ENCODE measurements at regions not wholly inside any gene's neighbourhood (a gene's known extent, or its start where the extent isn't known, plus 50 kb on each side); places are given as distances from the start of the nearest gene placed in this dataset.

GRCh38 chr19:22545751-22546150, 88.4 kb upstream of the ZNF492 start:
- DNase-seq = peak; percentile 85
- no peaks in the 10 kb centered on the region for H3K79me2 ChIP-seq (ENCODE audit: low read length)
- H3K27me3 ChIP-seq (ENCODE audit: low read length) = no peaks in the 10 kb centered on the region

GRCh38 chr19:22533761-22534160, 100.4 kb upstream of the ZNF492 start:
- H3K9me2 ChIP-seq (replicated peaks; ENCODE audit: insufficient read depth, low read length) = no peaks in the 10 kb centered on the region
- H3K9ac ChIP-seq (ENCODE audit: low read length) = no peak overlapping the region
- H3K4me1 ChIP-seq (ENCODE audit: low read length) = no peaks in the 10 kb centered on the region
- H4K20me1 ChIP-seq (ENCODE audit: insufficient read depth, low read depth, low read length) = no peaks in the 10 kb centered on the region
- H3K27me3 ChIP-seq (ENCODE audit: low read length) = no peaks in the 10 kb centered on the region
- H3K4me3 ChIP-seq (ENCODE audit: low read length) = no peak overlapping the region
- no peaks in the 10 kb centered on the region for H3K79me2 ChIP-seq (ENCODE audit: low read length)
- no peak for DNase-seq
- no peak overlapping the region for H3K27ac ChIP-seq (ENCODE audit: low read length)
- H3K9me3 ChIP-seq (ENCODE audit: low read length) = peaks cover 30% of the 10 kb centered on the region
- H3K36me3 ChIP-seq (ENCODE audit: insufficient read depth, low read length) = no peaks in the 10 kb centered on the region
- no peak overlapping the region for H3K4me2 ChIP-seq (ENCODE audit: low read depth, low read length, poor library complexity, severe bottlenecking)
- H2AFZ ChIP-seq (ENCODE audit: low read length) = no peak overlapping the region

More at GRCh38 chr19:22545751-22546150, 88.4 kb upstream of the ZNF492 start:
- Histone ChIP-seq H3K4me2 (ENCODE audit: low read depth, low read length, poor library complexity, severe bottlenecking) (no peak overlapping the region), H3K36me3 (ENCODE audit: insufficient read depth, low read length) (no peaks in the 10 kb centered on the region), H3K9me2 (replicated peaks; ENCODE audit: insufficient read depth, low read length) (no peaks in the 10 kb centered on the region), H3K4me1 (ENCODE audit: low read length) (no peaks in the 10 kb centered on the region), H4K20me1 (ENCODE audit: insufficient read depth, low read depth, low read length) (no peaks in the 10 kb centered on the region), H3K9me3 (ENCODE audit: low read length) (peaks cover 30% of the 10 kb centered on the region), H3K4me3 (ENCODE audit: low read length) (no peak overlapping the region), H3K27ac (ENCODE audit: low read length) (no peak overlapping the region), H3K9ac (ENCODE audit: low read length) (no peak overlapping the region), H2AFZ (ENCODE audit: low read length) (no peak overlapping the region)

DNA sequence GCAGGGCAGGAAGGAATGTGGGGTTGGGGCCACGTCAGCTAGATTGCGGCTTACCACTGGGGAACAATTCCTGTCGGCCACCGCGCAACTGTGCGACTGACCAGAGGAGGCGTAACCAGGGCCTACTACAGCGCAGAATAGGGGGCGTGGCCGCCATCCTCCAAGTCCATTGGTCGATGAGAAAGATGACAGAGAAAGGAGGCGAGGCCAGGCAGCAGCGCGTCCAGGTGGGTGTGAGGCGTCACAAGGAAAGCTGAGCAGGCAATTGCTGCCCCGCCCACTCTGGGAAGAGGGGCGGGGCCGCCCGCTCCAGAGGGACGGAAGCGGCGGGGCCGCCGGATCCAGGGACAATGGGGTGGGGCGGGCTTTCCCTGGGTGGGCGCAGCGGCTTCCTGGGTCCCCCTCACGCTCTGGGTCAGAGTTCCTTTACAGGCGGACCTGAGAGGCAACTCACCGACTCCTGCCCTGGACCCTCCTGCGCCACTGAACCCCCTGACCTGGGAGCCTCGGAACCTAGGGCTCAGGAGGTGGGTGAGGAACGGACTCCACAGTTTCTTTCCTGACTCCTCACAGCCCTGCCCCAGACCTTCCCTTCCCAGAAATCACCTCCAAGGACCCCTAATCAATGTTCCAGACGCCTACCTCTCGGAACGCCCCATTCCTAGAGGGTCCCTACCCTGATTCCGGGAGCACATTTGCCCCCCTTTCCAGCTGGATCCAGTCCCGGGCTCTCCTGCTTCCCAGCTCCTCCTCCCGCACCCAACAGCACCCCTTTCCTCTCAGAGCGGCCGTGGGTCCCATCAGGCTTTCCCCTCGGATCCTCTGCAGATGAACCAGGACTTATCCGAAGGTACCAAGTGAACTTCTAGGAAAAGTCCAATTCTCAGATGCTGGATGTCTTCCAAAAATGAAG, 101.5 kb upstream of the ZNF492 start:
- Histone ChIP-seq H3K4me3 (ENCODE audit: low read length) (no peak overlapping the region), H3K9me2 (replicated peaks; ENCODE audit: insufficient read depth, low read length) (no peaks in the 10 kb centered on the region), H3K36me3 (ENCODE audit: insufficient read depth, low read length) (no peaks in the 10 kb centered on the region), H3K9ac (ENCODE audit: low read length) (no peak overlapping the region), H3K4me2 (ENCODE audit: low read depth, low read length, poor library complexity, severe bottlenecking) (no peak overlapping the region), H3K79me2 (ENCODE audit: low read length) (no peaks in the 10 kb centered on the region), H3K9me3 (ENCODE audit: low read length) (peaks cover 29% of the 10 kb centered on the region), H2AFZ (ENCODE audit: low read length) (no peak overlapping the region), H3K27ac (ENCODE audit: low read length) (no peak overlapping the region), H3K4me1 (ENCODE audit: low read length) (no peaks in the 10 kb centered on the region), H4K20me1 (ENCODE audit: insufficient read depth, low read depth, low read length) (no peaks in the 10 kb centered on the region), H3K27me3 (ENCODE audit: low read length) (no peaks in the 10 kb centered on the region)
- DNase-seq = no peak

DNA sequence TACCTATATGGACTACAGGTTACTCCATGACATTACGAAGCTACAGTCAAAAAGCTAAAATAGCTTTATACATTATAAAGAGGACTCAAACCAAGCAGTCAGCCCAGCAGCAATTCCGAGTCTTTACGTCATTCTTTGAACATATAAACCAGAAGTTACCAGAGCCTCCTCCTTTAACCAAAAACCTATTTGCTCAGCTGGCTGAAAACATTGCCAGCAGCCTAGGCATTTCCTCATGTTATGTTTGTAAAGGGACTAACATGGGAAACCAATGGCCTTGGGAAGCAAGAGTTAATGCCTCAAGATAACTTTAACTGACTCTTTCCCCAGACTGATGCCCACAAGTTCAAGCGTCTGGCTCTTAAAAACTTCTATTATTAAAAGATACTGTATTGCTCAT, 104.1 kb upstream of the ZNF492 start:
- Histone ChIP-seq H2AFZ (ENCODE audit: low read length) (no peak overlapping the region), H3K36me3 (ENCODE audit: insufficient read depth, low read length) (no peaks in the 10 kb centered on the region), H3K4me3 (ENCODE audit: low read length) (no peak overlapping the region), H3K9ac (ENCODE audit: low read length) (no peak overlapping the region), H3K27me3 (ENCODE audit: low read length) (no peaks in the 10 kb centered on the region), H3K27ac (ENCODE audit: low read length) (no peak overlapping the region), H3K4me1 (ENCODE audit: low read length) (no peaks in the 10 kb centered on the region), H3K9me2 (replicated peaks; ENCODE audit: insufficient read depth, low read length) (no peaks in the 10 kb centered on the region), H3K4me2 (ENCODE audit: low read depth, low read length, poor library complexity, severe bottlenecking) (no peak overlapping the region), H4K20me1 (ENCODE audit: insufficient read depth, low read depth, low read length) (no peaks in the 10 kb centered on the region), H3K9me3 (ENCODE audit: low read length) (peaks cover 22% of the 10 kb centered on the region), H3K79me2 (ENCODE audit: low read length) (no peaks in the 10 kb centered on the region)
- no peak for DNase-seq

- H3K9ac ChIP-seq (ENCODE audit: low read length) = no peak overlapping the region
- DNase-seq = no peak
- no peak overlapping the region for H3K27ac ChIP-seq (ENCODE audit: low read length)
- H3K4me3 ChIP-seq (ENCODE audit: low read length) = no peak overlapping the region
- H3K4me1 ChIP-seq (ENCODE audit: low read length) = no peaks in the 10 kb centered on the region
- no peak overlapping the region for H3K4me2 ChIP-seq (ENCODE audit: low read depth, low read length, poor library complexity, severe bottlenecking)
- H3K36me3 ChIP-seq (ENCODE audit: insufficient read depth, low read length) = no peaks in the 10 kb centered on the region
- H4K20me1 ChIP-seq (ENCODE audit: insufficient read depth, low read depth, low read length) = no peaks in the 10 kb centered on the region
- H3K79me2 ChIP-seq (ENCODE audit: low read length) = no peaks in the 10 kb centered on the region
- H3K27me3 ChIP-seq (ENCODE audit: low read length) = no peaks in the 10 kb centered on the region
- peaks cover 22% of the 10 kb centered on the region for H3K9me3 ChIP-seq (ENCODE audit: low read length)
- no peaks in the 10 kb centered on the region for H3K9me2 ChIP-seq (replicated peaks; ENCODE audit: insufficient read depth, low read length)
- no peak overlapping the region for H2AFZ ChIP-seq (ENCODE audit: low read length)
These were observed 105.2 kb upstream of the ZNF492 start for GRCh38 chr19:22528956-22529355.

- H4K20me1 ChIP-seq (ENCODE audit: insufficient read depth, low read depth, low read length) = no peaks in the 10 kb centered on the region
- DNase-seq = no peak
- H3K27me3 ChIP-seq (ENCODE audit: low read length) = no peaks in the 10 kb centered on the region
- no peaks in the 10 kb centered on the region for H3K9me2 ChIP-seq (replicated peaks; ENCODE audit: insufficient read depth, low read length)
- H3K9me3 ChIP-seq (ENCODE audit: low read length) = peaks cover 18% of the 10 kb centered on the region
- H3K79me2 ChIP-seq (ENCODE audit: low read length) = no peaks in the 10 kb centered on the region
- no peak overlapping the region for H3K4me3 ChIP-seq (ENCODE audit: low read length)
- H3K9ac ChIP-seq (ENCODE audit: low read length) = no peak overlapping the region
- H3K27ac ChIP-seq (ENCODE audit: low read length) = no peak overlapping the region
- H3K4me1 ChIP-seq (ENCODE audit: low read length) = no peaks in the 10 kb centered on the region
- no peak overlapping the region for H2AFZ ChIP-seq (ENCODE audit: low read length)
- H3K4me2 ChIP-seq (ENCODE audit: low read depth, low read length, poor library complexity, severe bottlenecking) = no peak overlapping the region
- H3K36me3 ChIP-seq (ENCODE audit: insufficient read depth, low read length) = no peaks in the 10 kb centered on the region
These were observed 105.4 kb upstream of the ZNF98 start for GRCh38 chr19:22527554-22527953.

DNA sequence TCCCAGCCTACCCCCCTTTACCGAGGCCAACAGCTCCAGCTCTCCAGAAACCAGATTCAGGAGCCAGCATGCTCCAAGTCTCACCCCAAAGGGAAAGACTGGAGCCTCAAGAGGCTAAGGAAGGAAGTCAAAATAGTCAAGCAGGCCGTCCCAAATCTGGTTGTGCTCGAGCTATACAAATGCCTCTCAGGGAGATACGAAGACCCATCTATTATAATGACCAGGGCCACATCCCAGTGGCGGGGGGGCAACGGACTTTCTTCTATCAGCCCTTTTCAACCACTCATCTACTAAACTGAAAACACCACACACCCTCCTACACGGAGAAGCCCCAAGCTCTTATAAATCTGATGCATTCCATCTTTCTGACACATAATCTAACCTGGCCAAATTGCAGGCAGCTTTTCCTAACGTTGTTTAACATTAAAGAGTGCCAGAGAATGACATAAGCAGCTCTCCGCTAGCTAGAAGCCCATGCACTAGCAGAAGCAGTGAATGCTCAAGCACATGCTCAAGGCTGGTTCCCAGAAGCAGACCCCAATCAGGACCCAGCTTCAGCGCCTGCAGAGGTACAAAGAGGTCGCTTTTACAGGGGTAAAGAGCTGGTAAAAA, 104.6 kb upstream of the ZNF98 start:
- Histone ChIP-seq H3K9ac (ENCODE audit: low read length) (no peak overlapping the region), H3K27ac (ENCODE audit: low read length) (no peak overlapping the region), H3K9me2 (replicated peaks; ENCODE audit: insufficient read depth, low read length) (no peaks in the 10 kb centered on the region), H3K4me1 (ENCODE audit: low read length) (no peaks in the 10 kb centered on the region), H3K4me2 (ENCODE audit: low read depth, low read length, poor library complexity, severe bottlenecking) (no peak overlapping the region), H3K4me3 (ENCODE audit: low read length) (no peak overlapping the region), H3K27me3 (ENCODE audit: low read length) (no peaks in the 10 kb centered on the region), H3K36me3 (ENCODE audit: insufficient read depth, low read length) (no peaks in the 10 kb centered on the region), H4K20me1 (ENCODE audit: insufficient read depth, low read depth, low read length) (no peaks in the 10 kb centered on the region), H3K79me2 (ENCODE audit: low read length) (no peaks in the 10 kb centered on the region), H2AFZ (ENCODE audit: low read length) (no peak overlapping the region), H3K9me3 (ENCODE audit: low read length) (peaks cover 13% of the 10 kb centered on the region)
- no peak for DNase-seq

GRCh38 chr19:22523940-22524339, 101.8 kb upstream of the ZNF98 start:
- Histone ChIP-seq H3K79me2 (ENCODE audit: low read length) (no peaks in the 10 kb centered on the region), H4K20me1 (ENCODE audit: insufficient read depth, low read depth, low read length) (no peaks in the 10 kb centered on the region), H3K27me3 (ENCODE audit: low read length) (no peaks in the 10 kb centered on the region), H2AFZ (ENCODE audit: low read length) (no peak overlapping the region), H3K4me1 (ENCODE audit: low read length) (no peaks in the 10 kb centered on the region), H3K4me2 (ENCODE audit: low read depth, low read length, poor library complexity, severe bottlenecking) (no peak overlapping the region), H3K36me3 (ENCODE audit: insufficient read depth, low read length) (no peaks in the 10 kb centered on the region), H3K27ac (ENCODE audit: low read length) (no peak overlapping the region), H3K9me2 (replicated peaks; ENCODE audit: insufficient read depth, low read length) (no peaks in the 10 kb centered on the region), H3K4me3 (ENCODE audit: low read length) (no peak overlapping the region), H3K9ac (ENCODE audit: low read length) (no peak overlapping the region), H3K9me3 (ENCODE audit: low read length) (peaks cover 15% of the 10 kb centered on the region; the same call in 1 of the 2 replicates)
- DNase-seq = no peak

Measured in Karpas-422 (cell line).